IPS-18c (cell line): ENCODE measurements at regions not wholly inside any gene's neighbourhood (a gene's known extent, or its start where the extent isn't known, plus 50 kb on each side); places are given as distances from the start of the nearest gene placed in this dataset.

ENCODE experiments used
- H3K4me3 ChIP-seq: 2 replicates; pipeline ENCODE4 v1.7.0; 2013; ENCODE audit warnings: low read depth, mild to moderate bottlenecking, low read length, moderate library complexity; ENCODE audit not compliant: insufficient read depth
- H3K9me3 ChIP-seq: one replicate; pipeline ENCODE4 v1.6.1; 2013; ENCODE audit warnings: mild to moderate bottlenecking, low read length, moderate library complexity; ENCODE audit not compliant: control insufficient read depth, insufficient read depth

- no peaks in the 10 kb centered on the region for H3K9me3 ChIP-seq
- no peak overlapping the region for H3K4me3 ChIP-seq
Observed at GRCh38 chr2:5393474-5393873, 298.7 kb upstream of the SOX11 start.

GRCh38 chr2:5394223-5394622 lies 298.0 kb upstream of the SOX11 start:
- no peak overlapping the region for H3K4me3 ChIP-seq
- no peaks in the 10 kb centered on the region for H3K9me3 ChIP-seq

DNA sequence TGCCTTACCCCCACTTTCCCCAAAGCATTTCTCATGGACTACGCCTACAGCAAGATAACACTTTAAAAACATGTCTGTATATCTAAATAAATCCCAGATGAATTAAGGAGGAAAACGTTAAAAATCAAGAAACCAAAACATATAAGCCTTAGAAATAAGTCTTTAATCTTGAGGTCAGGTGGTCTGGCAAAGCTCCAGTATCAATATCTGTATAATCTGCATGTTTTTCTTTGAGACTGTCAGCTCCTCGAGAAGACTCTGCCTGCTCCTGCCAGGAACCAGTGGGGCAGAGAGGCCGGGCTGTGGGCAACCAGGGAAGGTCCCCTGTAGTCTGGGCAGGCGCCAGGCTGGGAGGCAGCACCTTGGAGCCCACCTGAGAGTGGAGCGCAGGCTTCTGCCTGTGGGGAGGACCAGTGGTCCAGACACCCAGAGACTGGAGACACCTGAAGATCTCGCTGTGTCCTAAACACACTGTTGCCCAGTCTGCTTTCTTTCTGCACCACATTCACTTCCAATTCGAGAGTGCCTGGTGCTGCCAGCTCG lies 291.0 kb upstream of the SOX11 start:
- no peak overlapping the region for H3K4me3 ChIP-seq
- H3K9me3 ChIP-seq: no peaks in the 10 kb centered on the region

DNA sequence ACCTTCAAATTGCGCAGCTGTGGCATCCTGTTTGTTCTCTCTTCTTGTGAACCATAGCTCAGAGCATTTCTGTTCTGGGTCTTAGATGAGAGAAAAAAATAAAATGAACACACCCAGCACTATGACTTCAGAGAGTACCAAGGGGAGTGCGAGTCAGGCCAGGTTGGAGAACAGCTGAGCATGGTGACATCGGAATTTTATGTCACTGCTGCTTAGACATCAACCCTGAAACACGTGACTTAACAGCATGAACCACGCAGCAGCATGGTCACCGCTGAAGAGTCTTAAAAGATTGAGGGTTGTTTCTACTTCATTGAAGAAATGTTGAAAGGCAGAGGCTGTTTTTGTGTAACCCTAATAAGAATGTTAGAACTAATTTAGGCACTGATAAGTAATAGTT lies 288.8 kb upstream of the SOX11 start:
- no peaks in the 10 kb centered on the region for H3K9me3 ChIP-seq
- H3K4me3 ChIP-seq: no peak overlapping the region

DNA sequence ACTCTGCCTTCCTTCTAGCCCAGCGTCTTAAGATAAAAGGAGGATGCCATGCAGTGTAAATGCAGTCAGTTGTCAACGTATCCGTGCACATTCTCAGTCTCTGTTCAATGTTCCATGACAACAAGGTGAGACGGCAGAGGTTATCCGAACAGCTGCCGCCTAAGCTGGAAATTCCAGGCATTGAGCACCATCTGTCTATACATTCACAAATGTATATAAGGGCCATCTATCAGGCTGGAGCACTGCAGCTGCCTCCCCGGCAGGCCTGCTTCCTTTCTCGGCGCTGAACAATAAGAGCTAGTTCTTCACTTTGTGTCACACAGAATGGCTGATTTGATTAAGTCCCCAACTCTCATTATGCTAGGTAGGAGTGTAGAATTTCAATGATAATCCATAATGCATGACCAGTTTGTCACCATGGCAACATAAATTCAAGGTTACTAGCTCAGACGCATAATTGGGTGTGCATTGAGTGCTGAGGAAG lies 282.2 kb upstream of the SOX11 start:
- Histone ChIP-seq H3K4me3 (no peak overlapping the region), H3K9me3 (no peaks in the 10 kb centered on the region)

- Histone ChIP-seq H3K4me3 (no peak overlapping the region), H3K9me3 (no peaks in the 10 kb centered on the region)
Observed at GRCh38 chr2:5410991-5411700, 281.0 kb upstream of the SOX11 start.

GRCh38 chr2:5412001-5412400 lies 280.2 kb upstream of the SOX11 start:
- Histone ChIP-seq H3K9me3 (no peaks in the 10 kb centered on the region), H3K4me3 (no peak overlapping the region)

DNA sequence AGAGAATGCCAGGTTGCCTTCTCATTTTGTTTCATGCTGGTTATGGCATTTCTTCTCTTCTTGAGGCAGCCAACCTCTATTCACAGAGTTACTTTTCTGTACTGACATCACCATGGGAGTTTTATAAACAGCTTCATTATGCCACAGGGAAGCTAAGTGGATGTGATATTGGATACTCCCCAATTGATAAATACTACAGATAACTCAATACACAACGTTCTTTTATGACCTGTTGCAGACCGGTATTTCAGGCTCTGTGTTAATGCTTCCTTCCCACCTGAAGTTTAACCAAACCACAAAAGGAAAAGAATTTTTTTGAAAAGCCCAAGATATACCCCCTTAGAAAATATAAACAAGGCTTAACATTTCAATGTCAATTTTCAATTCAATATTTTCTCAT lies 258.3 kb upstream of the SOX11 start:
- Histone ChIP-seq H3K9me3 (no peaks in the 10 kb centered on the region), H3K4me3 (no peak overlapping the region)

DNA sequence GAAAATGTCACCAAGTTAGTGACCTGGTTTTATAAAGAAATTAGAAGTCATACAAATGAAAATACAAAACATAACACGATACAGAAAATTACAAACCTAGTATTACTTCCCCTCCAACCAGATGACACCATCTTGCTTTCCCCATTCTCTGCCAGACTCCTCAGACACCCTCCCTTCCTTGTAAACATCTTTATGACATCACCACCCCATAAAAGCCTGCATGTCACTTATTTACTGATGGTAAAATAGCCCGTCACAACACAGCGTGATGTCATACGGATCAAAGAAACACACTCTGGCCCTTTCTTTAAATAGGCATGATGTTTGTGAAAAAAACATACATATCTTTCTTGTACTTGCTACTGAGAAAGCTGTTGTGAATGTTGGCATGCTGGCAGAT lies 254.8 kb upstream of the SOX11 start:
- Histone ChIP-seq H3K9me3 (no peaks in the 10 kb centered on the region), H3K4me3 (no peak overlapping the region)

DNA sequence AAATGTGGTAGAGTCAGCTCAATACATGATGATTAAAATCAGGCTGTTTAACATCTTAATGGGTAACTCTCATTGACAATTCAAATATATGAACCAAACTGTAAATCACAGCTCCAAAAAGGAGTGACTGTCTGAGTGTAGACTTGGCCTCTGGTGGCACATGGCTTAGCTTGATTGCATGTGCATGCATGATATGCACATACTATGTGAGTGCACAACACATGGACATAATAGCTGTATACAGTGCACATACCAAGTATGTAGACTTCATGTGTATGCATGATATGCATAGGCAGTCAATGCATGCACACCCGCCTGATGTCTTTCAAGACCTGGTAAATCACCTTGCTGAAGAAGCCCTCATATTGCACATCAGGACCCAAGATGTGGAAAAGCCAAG lies 252.0 kb upstream of the SOX11 start:
- Histone ChIP-seq H3K4me3 (no peak overlapping the region), H3K9me3 (no peaks in the 10 kb centered on the region)

DNA sequence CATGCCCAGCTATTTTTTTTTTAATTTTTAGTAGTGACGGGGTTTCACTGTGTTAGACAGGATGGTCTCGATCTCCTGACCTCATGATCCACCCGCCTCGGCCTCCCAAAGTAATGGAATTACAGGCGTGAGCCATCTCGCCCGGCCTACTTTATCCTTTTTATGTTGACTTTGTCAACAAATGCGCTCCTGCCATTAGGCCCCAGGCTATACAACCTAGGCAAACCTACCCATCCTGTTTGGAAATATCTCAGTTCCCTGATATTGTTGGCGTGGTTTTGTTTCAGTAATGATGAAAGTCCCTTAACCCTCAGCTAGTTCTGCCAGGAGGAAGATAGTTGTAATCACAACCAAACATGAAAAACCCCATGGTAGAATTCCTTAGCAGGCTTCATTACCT lies 249.4 kb upstream of the SOX11 start:
- H3K4me3 ChIP-seq: no peak overlapping the region
- no peaks in the 10 kb centered on the region for H3K9me3 ChIP-seq

GRCh38 chr2:5444168-5444567 lies 248.0 kb upstream of the SOX11 start:
- Histone ChIP-seq H3K4me3 (no peak overlapping the region), H3K9me3 (no peaks in the 10 kb centered on the region)

- no peaks in the 10 kb centered on the region for H3K9me3 ChIP-seq
- no peak overlapping the region for H3K4me3 ChIP-seq
Observed at GRCh38 chr2:5444854-5445253, 247.3 kb upstream of the SOX11 start.

- H3K4me3 ChIP-seq: no peak overlapping the region
- H3K9me3 ChIP-seq: no peaks in the 10 kb centered on the region
Observed at GRCh38 chr2:5449867-5450266, 242.3 kb upstream of the SOX11 start.

GRCh38 chr2:5453220-5454050 lies 238.7 kb upstream of the SOX11 start:
- Histone ChIP-seq H3K9me3 (no peaks in the 10 kb centered on the region), H3K4me3 (no peak overlapping the region)

DNA sequence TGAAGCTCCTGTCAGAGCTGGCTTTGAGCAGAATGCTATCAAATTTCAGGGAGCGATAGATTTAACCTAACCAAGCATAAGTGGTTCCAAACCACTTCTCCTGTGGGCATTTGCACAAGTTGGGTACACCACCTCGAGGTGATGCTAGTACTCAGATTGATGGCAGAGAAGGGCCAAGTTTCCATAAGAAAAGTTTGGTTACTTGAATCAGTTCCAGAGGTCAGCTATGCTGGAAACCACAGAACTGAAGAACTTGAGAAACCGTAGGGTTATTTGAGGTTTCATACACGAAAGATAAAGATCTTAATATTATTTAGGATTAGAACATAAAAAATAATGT lies 238.2 kb upstream of the SOX11 start:
- Histone ChIP-seq H3K9me3 (no peaks in the 10 kb centered on the region), H3K4me3 (no peak overlapping the region)

GRCh38 chr2:5459041-5459440 lies 233.1 kb upstream of the SOX11 start:
- Histone ChIP-seq H3K4me3 (no peak overlapping the region), H3K9me3 (no peaks in the 10 kb centered on the region)

- no peaks in the 10 kb centered on the region for H3K9me3 ChIP-seq
Observed at GRCh38 chr2:5464657-5465056, 227.5 kb upstream of the SOX11 start.

More at GRCh38 chr2:5464657-5465056, 227.5 kb upstream of the SOX11 start:
- H3K4me3 ChIP-seq: no peak overlapping the region
